ENCODE measurements at regions not wholly inside any gene's neighbourhood (a gene's known extent, or its start where the extent isn't known, plus 50 kb on each side); places are given as distances from the start of the nearest gene placed in this dataset.

- TF ChIP-seq, protein P1, sequence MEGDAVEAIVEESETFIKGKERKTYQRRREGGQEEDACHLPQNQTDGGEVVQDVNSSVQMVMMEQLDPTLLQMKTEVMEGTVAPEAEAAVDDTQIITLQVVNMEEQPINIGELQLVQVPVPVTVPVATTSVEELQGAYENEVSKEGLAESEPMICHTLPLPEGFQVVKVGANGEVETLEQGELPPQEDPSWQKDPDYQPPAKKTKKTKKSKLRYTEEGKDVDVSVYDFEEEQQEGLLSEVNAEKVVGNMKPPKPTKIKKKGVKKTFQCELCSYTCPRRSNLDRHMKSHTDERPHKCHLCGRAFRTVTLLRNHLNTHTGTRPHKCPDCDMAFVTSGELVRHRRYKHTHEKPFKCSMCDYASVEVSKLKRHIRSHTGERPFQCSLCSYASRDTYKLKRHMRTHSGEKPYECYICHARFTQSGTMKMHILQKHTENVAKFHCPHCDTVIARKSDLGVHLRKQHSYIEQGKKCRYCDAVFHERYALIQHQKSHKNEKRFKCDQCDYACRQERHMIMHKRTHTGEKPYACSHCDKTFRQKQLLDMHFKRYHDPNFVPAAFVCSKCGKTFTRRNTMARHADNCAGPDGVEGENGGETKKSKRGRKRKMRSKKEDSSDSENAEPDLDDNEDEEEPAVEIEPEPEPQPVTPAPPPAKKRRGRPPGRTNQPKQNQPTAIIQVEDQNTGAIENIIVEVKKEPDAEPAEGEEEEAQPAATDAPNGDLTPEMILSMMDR (IDR thresholded peaks at IDR 0.05) = no peak
- no peak for TF ChIP-seq POLR2A (IDR thresholded peaks at IDR 0.05)
Observed at GRCh38 chr6:97714772-97715171, 431.8 kb upstream of the MMS22L start.
